Sigmoid colon (tissue), 4 donors: ENCODE measurements at regions not wholly inside any gene's neighbourhood (a gene's known extent, or its start where the extent isn't known, plus 50 kb on each side); places are given as distances from the start of the nearest gene placed in this dataset.

ENCODE experiments used
- EP300 ChIP-seq, 4 donors: sonication (generic); formaldehyde crosslinking; IDR thresholded peaks; one replicate each; pipeline ENCODE4 v1.6.1; 2017; ENCODE audit warnings: antibody characterized with exemption in 4 of 4
- POLR2A ChIP-seq, 2 donors: fragments of 450-650 bp; IDR thresholded peaks; one replicate each; pipeline ENCODE4 v1.6.1; 2016; ENCODE audit warnings: antibody characterized with exemption in 2 of 2, mild to moderate bottlenecking in 2 of 2, moderate library complexity in 2 of 2
- TF ChIP-seq, protein P1 (sequence below), 4 experiments: fragments of 450-650 bp in 3 of 4; fragments of 200-600 bp in 1 of 4; IDR thresholded peaks; one replicate each; pipeline ENCODE4 v1.5.1; 2016 to 2019; ENCODE audit warnings: antibody characterized with exemption in 4 of 4, mild to moderate bottlenecking in 3 of 4, moderate library complexity in 2 of 4

DNA sequence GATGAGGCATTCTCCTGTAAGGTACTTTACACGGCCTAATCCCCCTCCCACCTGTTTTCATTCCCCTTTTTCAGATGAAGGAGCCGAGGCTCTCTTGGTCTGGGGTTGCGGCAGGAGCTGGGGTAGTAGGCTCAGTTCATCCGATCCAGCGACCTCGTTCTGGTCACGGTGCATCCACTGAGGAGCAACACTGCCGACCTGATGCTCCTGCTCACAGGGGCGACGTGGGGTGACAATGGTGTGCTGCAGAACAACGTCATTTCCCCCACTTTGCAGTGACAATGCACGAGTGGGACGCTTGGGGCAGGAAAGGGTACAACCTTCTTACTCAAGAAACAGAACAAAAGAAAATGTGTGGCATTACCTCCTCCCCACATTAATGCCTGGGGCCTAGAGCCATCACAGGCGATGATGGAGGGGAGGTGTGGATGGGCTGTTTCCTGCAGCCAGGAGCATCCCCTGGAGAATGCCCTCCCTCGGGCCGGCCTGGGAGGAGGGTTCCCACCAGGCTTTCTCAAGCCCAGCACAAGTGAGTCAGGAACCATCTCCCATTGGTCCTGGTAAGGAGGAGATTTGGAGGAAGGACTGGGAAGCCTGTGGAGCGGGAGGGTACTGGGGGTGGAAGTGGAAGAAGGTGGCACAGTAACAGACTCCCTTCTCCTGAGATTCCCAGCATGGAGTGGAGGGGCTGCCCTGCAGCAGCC lies 125.6 kb downstream of the SPATA19 start:
- no peak for TF ChIP-seq EP300 (IDR thresholded peaks at IDR 0.05)
- TF ChIP-seq, protein P1, sequence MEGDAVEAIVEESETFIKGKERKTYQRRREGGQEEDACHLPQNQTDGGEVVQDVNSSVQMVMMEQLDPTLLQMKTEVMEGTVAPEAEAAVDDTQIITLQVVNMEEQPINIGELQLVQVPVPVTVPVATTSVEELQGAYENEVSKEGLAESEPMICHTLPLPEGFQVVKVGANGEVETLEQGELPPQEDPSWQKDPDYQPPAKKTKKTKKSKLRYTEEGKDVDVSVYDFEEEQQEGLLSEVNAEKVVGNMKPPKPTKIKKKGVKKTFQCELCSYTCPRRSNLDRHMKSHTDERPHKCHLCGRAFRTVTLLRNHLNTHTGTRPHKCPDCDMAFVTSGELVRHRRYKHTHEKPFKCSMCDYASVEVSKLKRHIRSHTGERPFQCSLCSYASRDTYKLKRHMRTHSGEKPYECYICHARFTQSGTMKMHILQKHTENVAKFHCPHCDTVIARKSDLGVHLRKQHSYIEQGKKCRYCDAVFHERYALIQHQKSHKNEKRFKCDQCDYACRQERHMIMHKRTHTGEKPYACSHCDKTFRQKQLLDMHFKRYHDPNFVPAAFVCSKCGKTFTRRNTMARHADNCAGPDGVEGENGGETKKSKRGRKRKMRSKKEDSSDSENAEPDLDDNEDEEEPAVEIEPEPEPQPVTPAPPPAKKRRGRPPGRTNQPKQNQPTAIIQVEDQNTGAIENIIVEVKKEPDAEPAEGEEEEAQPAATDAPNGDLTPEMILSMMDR (IDR thresholded peaks at IDR 0.05), result no peak
- TF ChIP-seq POLR2A (IDR thresholded peaks at IDR 0.05), result no peak
